ENCODE measurements at regions not wholly inside any gene's neighbourhood (a gene's known extent, or its start where the extent isn't known, plus 50 kb on each side); places are given as distances from the start of the nearest gene placed in this dataset.

DNA sequence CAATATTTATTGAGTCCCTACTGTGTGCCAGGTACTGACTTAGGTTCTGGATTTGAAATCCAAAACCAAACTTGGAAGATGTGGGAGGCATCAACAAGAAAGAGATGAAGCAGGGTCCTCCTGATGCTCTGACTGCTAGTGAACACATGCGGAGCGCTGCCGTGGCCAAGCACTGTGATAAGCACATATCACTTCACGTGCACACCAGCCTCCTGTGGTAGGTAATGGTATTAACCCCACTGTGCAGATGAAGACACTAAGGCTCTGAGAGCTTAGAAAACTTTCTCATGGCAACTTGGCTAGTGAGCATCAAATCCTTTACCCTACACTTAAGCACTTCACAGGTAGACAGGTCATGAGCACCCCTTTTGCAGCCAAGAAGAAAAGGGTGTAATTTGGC, 216.1 kb downstream of the HAUS1 start (continued):
- TF ChIP-seq, protein P1, sequence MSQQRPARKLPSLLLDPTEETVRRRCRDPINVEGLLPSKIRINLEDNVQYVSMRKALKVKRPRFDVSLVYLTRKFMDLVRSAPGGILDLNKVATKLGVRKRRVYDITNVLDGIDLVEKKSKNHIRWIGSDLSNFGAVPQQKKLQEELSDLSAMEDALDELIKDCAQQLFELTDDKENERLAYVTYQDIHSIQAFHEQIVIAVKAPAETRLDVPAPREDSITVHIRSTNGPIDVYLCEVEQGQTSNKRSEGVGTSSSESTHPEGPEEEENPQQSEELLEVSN (IDR thresholded peaks at IDR 0.05; ENCODE audit: borderline replicate concordance in 1 of 2, extremely low read depth in 1 of 2, insufficient read depth in 1 of 2, insufficient read length in 1 of 2, low read depth in 1 of 2, low read length in 1 of 2, poor library complexity in 1 of 2, severe bottlenecking in 1 of 2): peak in 1 of 2 experiments; percentile 10
- TF ChIP-seq, protein P2, sequence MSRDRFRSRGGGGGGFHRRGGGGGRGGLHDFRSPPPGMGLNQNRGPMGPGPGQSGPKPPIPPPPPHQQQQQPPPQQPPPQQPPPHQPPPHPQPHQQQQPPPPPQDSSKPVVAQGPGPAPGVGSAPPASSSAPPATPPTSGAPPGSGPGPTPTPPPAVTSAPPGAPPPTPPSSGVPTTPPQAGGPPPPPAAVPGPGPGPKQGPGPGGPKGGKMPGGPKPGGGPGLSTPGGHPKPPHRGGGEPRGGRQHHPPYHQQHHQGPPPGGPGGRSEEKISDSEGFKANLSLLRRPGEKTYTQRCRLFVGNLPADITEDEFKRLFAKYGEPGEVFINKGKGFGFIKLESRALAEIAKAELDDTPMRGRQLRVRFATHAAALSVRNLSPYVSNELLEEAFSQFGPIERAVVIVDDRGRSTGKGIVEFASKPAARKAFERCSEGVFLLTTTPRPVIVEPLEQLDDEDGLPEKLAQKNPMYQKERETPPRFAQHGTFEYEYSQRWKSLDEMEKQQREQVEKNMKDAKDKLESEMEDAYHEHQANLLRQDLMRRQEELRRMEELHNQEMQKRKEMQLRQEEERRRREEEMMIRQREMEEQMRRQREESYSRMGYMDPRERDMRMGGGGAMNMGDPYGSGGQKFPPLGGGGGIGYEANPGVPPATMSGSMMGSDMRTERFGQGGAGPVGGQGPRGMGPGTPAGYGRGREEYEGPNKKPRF (IDR thresholded peaks at IDR 0.05; ENCODE audit: low read depth, low read length): no peak
- TF ChIP-seq KDM5B (IDR thresholded peaks at IDR 0.05; ENCODE audit: insufficient replicate concordance, low read depth, low read length) (no peak), ZNF717 (CRISPR knock-in tag; IDR thresholded peaks at IDR 0.05) (no peak), WHSC1 (IDR thresholded peaks at IDR 0.05; ENCODE audit: low read length) (no peak)

DNA sequence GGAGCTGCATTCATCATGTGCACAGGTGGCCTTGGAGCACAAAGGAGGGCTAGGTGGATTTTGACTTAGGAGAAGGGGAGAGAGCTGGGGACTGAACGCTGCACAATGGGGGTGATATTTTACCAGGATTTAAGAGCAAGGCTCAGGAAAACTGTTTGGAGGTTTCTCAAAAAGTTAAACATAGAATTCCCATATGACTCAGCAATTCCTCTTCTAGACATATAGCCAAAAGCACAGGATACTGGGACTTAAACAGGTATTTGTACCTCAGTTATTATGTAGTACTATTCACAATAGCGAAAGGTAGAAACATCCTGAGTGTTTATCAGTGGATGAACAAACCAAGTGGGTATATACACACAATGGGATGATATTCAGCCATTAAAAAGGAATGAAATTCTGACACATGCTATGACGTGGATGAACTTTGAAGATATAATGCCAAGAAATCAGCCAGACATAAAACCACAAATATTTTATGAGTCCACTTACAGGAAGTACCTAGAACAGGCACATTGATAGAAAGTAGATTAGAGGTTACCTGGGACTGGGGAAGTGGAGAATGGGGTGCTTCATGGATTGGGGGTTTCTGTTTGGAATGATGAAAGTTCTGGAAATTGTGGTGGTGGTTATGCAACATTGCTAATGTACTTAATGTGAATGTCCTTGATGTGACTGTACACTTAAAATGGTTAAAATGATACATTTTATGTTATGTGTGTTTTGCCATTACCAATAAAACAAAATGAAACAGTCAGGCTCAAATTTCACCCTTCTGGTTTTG, 216.9 kb downstream of the HAUS1 start:
- no peaks in the 10 kb centered on the region for H3K9me3 ChIP-seq (replicated peaks; ENCODE audit: control insufficient read depth, insufficient read depth, low read depth, low read length)
- no peak for ATAC-seq
- no peaks in the 10 kb centered on the region; a peak in 1 of 5 replicates for H3K4me1 ChIP-seq (replicated peaks in 1 of 2; ENCODE audit: control insufficient read depth in 2 of 2, insufficient read depth in 2 of 2, low read length in 2 of 2)
- FAIRE-seq: no peak
- H3K4me3 ChIP-seq: no peak overlapping the region
- no peaks in the 10 kb centered on the region for H3K36me3 ChIP-seq (ENCODE audit: control insufficient read depth, insufficient read depth, low read length)
- intact Hi-C loops (cut with micrococcal nuclease) (no loop called here), in situ Hi-C loops (cut with MboI) (no loop called here)
- no peaks in the 10 kb centered on the region for H3K79me2 ChIP-seq (ENCODE audit: control insufficient read depth, insufficient read depth, low read length)
- H2AFZ ChIP-seq (ENCODE audit: low read depth, low read length): no peak overlapping the region
- H3K27me3 ChIP-seq (ENCODE audit: control insufficient read depth in 2 of 2, insufficient read depth in 2 of 2, low read length in 2 of 2): peaks cover 0 to 13% of the 10 kb centered on the region in 2 experiments; a peak in 2 of 5 replicates
- H3K9ac ChIP-seq (ENCODE audit: insufficient read depth in 1 of 2, low read depth in 2 of 2, low read length in 2 of 2): no peak overlapping the region
- H3K9me1 ChIP-seq (ENCODE audit: control insufficient read depth, insufficient read depth, low read length): no peaks in the 10 kb centered on the region
- BruUV-seq (replicated peaks): no TSS peak
- WGBS (ENCODE audit: insufficient coverage, low coverage, missing lambda C conversion rate): 24% methylated on average over 3 of the region's 3 CpGs
- ChIA-PET POLR2A (no interaction called here), CTCF (ENCODE audit: low intra/inter-chr PET ratio) (no interaction called here)
- H3K4me2 ChIP-seq (ENCODE audit: insufficient read depth, low read length): no peak overlapping the region
- H4K20me1 ChIP-seq (replicated peaks; ENCODE audit: control insufficient read depth, insufficient read depth, low read length): no peaks in the 10 kb centered on the region
- H3K27ac ChIP-seq (ENCODE audit: extremely low read depth, low read depth, low read length): no peak overlapping the region
- DNase-seq (ENCODE audit: extremely low read depth in 1 of 4, low spot score in 3 of 4): no peak
- TF ChIP-seq, protein P3, sequence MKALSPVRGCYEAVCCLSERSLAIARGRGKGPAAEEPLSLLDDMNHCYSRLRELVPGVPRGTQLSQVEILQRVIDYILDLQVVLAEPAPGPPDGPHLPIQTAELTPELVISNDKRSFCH (CRISPR knock-in tag; IDR thresholded peaks at IDR 0.05): no peak
- TF ChIP-seq, protein P3 (tag; IDR thresholded peaks at IDR 0.05): no peak
- TF ChIP-seq ZNF668 (CRISPR knock-in tag; IDR thresholded peaks at IDR 0.05) (no peak), NFE2L1 (tag; IDR thresholded peaks at IDR 0.05; ENCODE audit: borderline replicate concordance, low read depth) (peak; percentile 44; the same call in 1 of the 2 replicates), NFE2 (IDR thresholded peaks at IDR 0.05; ENCODE audit: low read depth) (peak; percentile 50; the same call in 1 of the 2 replicates), MAFG (tag; conservative IDR thresholded peaks at IDR 0.05) (peak; percentile 31; the same call in 1 of the 2 replicates), ERF (CRISPR knock-in tag; IDR thresholded peaks at IDR 0.05) (no peak)
- TF ChIP-seq, protein P4, sequence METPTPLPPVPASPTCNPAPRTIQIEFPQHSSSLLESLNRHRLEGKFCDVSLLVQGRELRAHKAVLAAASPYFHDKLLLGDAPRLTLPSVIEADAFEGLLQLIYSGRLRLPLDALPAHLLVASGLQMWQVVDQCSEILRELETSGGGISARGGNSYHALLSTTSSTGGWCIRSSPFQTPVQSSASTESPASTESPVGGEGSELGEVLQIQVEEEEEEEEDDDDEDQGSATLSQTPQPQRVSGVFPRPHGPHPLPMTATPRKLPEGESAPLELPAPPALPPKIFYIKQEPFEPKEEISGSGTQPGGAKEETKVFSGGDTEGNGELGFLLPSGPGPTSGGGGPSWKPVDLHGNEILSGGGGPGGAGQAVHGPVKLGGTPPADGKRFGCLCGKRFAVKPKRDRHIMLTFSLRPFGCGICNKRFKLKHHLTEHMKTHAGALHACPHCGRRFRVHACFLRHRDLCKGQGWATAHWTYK (CRISPR knock-in tag; IDR thresholded peaks at IDR 0.05): no peak
